ENCODE measurements at regions not wholly inside any gene's neighbourhood (a gene's known extent, or its start where the extent isn't known, plus 50 kb on each side); places are given as distances from the start of the nearest gene placed in this dataset.

DNA sequence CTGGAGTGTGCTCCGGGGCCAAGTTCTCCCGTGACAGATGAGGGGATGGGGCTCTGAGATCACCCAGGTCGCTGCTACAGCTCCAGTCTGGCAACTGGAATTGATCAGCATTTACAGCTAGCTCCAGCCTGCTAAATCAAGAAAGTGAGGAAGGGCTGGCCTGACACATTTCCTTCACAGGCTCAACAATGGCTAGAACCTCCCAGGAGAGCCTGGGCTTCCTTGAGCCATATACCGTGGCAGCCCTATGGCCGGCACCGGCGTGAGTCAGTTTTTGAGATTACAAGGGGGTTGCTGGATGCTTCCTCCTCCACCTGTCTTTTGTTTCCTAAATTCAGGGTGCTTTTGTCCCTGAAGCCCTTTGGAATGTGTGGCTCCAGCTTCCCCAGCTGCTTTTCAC is 104.2 kb downstream of the ETS2 start:
- Histone ChIP-seq H3K36me3 (no peaks in the 10 kb centered on the region), H3K27ac (peak overlapping the region; percentile 86 to 90), H3K27me3 (no peaks in the 10 kb centered on the region), H3K9me3 (no peaks in the 10 kb centered on the region), H3K4me1 (peaks cover 9 to 24% of the 10 kb centered on the region in 2 donors), H3K4me3 (no peak overlapping the region)
- intact Hi-C loops (cut with DNase I): loop anchor here (5.0 kb wide), 4 partner anchors 88 to 177 kb away; partner anchors contain the start of gene ETS2
- no peak for DNase-seq (ENCODE audit: low spot score in 2 of 2)
- TF ChIP-seq, protein P1, sequence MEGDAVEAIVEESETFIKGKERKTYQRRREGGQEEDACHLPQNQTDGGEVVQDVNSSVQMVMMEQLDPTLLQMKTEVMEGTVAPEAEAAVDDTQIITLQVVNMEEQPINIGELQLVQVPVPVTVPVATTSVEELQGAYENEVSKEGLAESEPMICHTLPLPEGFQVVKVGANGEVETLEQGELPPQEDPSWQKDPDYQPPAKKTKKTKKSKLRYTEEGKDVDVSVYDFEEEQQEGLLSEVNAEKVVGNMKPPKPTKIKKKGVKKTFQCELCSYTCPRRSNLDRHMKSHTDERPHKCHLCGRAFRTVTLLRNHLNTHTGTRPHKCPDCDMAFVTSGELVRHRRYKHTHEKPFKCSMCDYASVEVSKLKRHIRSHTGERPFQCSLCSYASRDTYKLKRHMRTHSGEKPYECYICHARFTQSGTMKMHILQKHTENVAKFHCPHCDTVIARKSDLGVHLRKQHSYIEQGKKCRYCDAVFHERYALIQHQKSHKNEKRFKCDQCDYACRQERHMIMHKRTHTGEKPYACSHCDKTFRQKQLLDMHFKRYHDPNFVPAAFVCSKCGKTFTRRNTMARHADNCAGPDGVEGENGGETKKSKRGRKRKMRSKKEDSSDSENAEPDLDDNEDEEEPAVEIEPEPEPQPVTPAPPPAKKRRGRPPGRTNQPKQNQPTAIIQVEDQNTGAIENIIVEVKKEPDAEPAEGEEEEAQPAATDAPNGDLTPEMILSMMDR (IDR thresholded peaks at IDR 0.05): no peak

DNA sequence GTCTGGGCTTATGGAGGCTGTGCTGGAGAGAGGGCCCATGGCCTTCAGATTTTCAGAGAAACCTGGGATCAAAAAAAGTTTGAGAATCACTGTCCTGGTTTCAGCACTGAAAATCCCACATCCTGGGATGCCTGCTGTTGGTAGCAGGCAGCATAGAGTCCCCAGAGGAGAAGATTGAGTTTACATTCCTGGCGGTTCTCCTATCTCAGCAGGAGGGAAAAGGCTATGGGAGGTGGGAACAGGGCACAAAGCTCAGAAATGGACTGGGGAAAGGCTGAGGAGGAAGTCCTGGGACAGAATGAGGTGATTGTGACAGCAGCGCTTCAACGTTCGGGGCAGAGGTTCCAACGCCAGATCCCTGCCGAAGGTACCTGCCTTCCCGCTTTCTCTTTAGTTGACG is 103.4 kb downstream of the ETS2 start:
- intact Hi-C loops (cut with DNase I): loop anchor here (5.0 kb wide), 1 partner anchor 102 kb away; the partner anchor contains the start of gene ETS2
- no peak overlapping the region for H3K4me3 ChIP-seq
- H3K36me3 ChIP-seq: no peaks in the 10 kb centered on the region
- no peaks in the 10 kb centered on the region for H3K9me3 ChIP-seq
- TF ChIP-seq, protein P1 (IDR thresholded peaks at IDR 0.05): no peak
- peaks cover 11 to 28% of the 10 kb centered on the region in 2 donors for H3K4me1 ChIP-seq
- H3K27me3 ChIP-seq: no peaks in the 10 kb centered on the region
- DNase-seq (ENCODE audit: low spot score in 2 of 2): no peak
- H3K27ac ChIP-seq: peak overlapping the region; percentile 86 to 90

DNA sequence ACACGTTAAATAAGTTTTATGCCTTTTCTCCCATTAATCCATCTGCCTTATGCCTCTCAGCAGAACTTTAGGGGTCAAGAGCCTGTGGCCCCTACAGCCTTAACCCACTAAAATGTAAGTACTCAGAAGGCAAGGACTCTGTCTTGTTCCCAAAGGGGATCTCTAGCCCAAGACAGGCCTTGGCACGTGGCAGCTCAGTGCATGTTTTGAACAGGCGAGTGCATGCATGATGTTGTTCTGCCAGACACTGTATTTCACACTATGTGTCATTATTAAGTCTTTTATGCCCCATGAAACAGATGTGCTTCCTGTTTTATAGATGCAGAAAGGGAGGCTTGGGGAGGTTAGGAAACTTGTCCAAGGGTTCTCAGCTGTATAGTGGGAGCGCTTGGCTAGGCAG is 102.8 kb downstream of the ETS2 start:
- no peak for DNase-seq (ENCODE audit: low spot score in 2 of 2)
- Histone ChIP-seq H3K36me3 (no peaks in the 10 kb centered on the region), H3K27ac (peak overlapping the region; percentile 86 to 90), H3K4me1 (peaks cover 13 to 30% of the 10 kb centered on the region in 2 donors), H3K4me3 (no peak overlapping the region), H3K9me3 (no peaks in the 10 kb centered on the region), H3K27me3 (no peaks in the 10 kb centered on the region)
- TF ChIP-seq, protein P1 (IDR thresholded peaks at IDR 0.05): no peak
- intact Hi-C loops (cut with DNase I): loop anchor here (5.0 kb wide), 1 partner anchor 101 kb away; the partner anchor contains the start of gene ETS2

DNA sequence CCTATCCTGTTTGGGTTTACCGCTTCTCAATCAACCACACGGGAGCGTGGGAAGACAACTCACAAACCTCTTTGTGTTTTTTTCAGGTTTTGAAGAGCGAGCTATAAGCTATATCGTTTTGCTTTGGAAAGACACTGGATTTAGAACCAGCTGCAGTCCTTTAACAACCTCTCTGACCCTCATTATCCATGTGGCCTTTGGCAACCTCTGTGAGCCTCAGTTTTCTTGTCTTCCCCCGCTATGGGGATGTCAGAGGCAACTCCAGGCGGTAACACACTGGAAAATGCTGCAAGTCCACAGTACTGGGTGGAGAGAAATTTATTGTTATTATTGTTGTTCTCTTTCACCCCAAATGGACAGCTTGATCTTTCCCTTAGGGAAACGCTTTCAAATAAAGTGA is 100.0 kb downstream of the ETS2 start:
- intact Hi-C loops (cut with DNase I): loop anchor here (5.0 kb wide), 1 partner anchor 98 kb away; the partner anchor contains the start of gene ETS2
- peak overlapping the region; percentile 86 to 90 for H3K27ac ChIP-seq
- TF ChIP-seq, protein P1 (IDR thresholded peaks at IDR 0.05): no peak
- H3K36me3 ChIP-seq: no peaks in the 10 kb centered on the region
- H3K9me3 ChIP-seq: no peaks in the 10 kb centered on the region
- H3K27me3 ChIP-seq: no peaks in the 10 kb centered on the region
- no peak overlapping the region for H3K4me3 ChIP-seq
- DNase-seq (ENCODE audit: low spot score in 2 of 2): no peak
- H3K4me1 ChIP-seq: peaks cover 11 to 26% of the 10 kb centered on the region in 2 donors

DNA sequence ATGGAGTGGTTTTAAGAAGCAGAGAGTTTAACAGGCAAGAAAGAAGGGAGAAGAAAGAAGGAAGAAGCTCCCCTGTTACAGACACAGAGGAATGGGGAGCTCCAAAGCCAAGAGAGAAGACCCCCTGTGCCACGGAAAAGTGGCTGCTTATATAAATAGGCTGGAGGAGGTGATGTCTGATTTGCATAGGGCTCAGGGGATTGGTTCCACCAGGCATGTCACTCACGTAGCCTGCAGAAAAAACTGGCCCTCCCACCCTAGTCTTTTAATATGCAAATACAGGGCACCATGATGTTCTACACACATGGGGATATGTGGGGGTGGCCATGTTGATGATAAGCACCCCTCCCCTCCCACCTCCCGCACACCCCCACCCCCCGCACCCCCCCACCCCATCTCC is 99.6 kb downstream of the ETS2 start:
- Histone ChIP-seq H3K4me1 (peaks cover 11 to 26% of the 10 kb centered on the region in 2 donors), H3K36me3 (no peaks in the 10 kb centered on the region), H3K27ac (peak overlapping the region; percentile 86 to 90), H3K27me3 (no peaks in the 10 kb centered on the region), H3K9me3 (no peaks in the 10 kb centered on the region), H3K4me3 (no peak overlapping the region)
- TF ChIP-seq, protein P1 (IDR thresholded peaks at IDR 0.05): no peak
- DNase-seq (ENCODE audit: low spot score in 2 of 2): no peak
- intact Hi-C loops (cut with DNase I): loop anchor here (5.0 kb wide), 1 partner anchor 98 kb away; the partner anchor contains the start of gene ETS2
